Endodermal cell (in vitro differentiated cells): ENCODE measurements at regions not wholly inside any gene's neighbourhood (a gene's known extent, or its start where the extent isn't known, plus 50 kb on each side); places are given as distances from the start of the nearest gene placed in this dataset.
"Not testable (repeated sequence)": the region's sequence is repeated elsewhere in the genome, so short reads cannot be mapped to it uniquely, and the experiment has no call there.

ENCODE experiments used
- DNase-seq: peaks from one replicate; pipeline ENCODE4 v3.0.0-alpha.2; 2017
- H3K27ac ChIP-seq: 2 replicates; pipeline ENCODE4 v1.5.1; 2013; ENCODE audit warnings: mild to moderate bottlenecking, low read depth, low read length, moderate library complexity
- H3K27me3 ChIP-seq: 2 replicates; pipeline ENCODE4 v1.6.1; 2013; ENCODE audit warnings: mild to moderate bottlenecking, low read length, moderate library complexity; ENCODE audit not compliant: insufficient read depth, control insufficient read depth, poor library complexity, severe bottlenecking
- H3K36me3 ChIP-seq: 2 replicates; pipeline ENCODE4 v1.7.0; 2013; ENCODE audit warnings: mild to moderate bottlenecking, low read length, moderate library complexity; ENCODE audit not compliant: control insufficient read depth, insufficient read depth
- H3K4me1 ChIP-seq: one replicate; pipeline ENCODE4 v1.7.0; 2013; ENCODE audit warnings: low read length; ENCODE audit not compliant: control insufficient read depth, insufficient read depth
- H3K4me3 ChIP-seq: 2 replicates; pipeline ENCODE4 v1.5.1; 2013; ENCODE audit warnings: mild to moderate bottlenecking, low read length, moderate library complexity
- H3K9ac ChIP-seq: 2 replicates; pipeline ENCODE4 v1.6.1; 2013; ENCODE audit warnings: mild to moderate bottlenecking, low read length, moderate library complexity; ENCODE audit not compliant: poor library complexity, severe bottlenecking; ENCODE audit errors: extremely low read depth
- H3K9me3 ChIP-seq: 2 replicates; pipeline ENCODE4 v1.6.1; 2013; ENCODE audit warnings: mild to moderate bottlenecking, low read length, moderate library complexity; ENCODE audit not compliant: control insufficient read depth
- H3K27ac Mint-ChIP-seq: 2 replicates; pipeline ENCODE4 v1.8.0; 2020; ENCODE audit warnings: mixed read lengths
- H3K27me3 Mint-ChIP-seq: 2 replicates; pipeline ENCODE4 v1.8.0; 2021; ENCODE audit warnings: mild to moderate bottlenecking, mixed read lengths; ENCODE audit not compliant: insufficient read depth
- H3K36me3 Mint-ChIP-seq: 2 replicates; pipeline ENCODE4 v1.8.0; 2020; ENCODE audit warnings: low read depth, mixed read lengths
- H3K4me1 Mint-ChIP-seq: 2 replicates; pipeline ENCODE4 v1.8.0; 2020; ENCODE audit warnings: mixed read lengths
- H3K4me3 Mint-ChIP-seq: 2 replicates; pipeline ENCODE4 v1.8.0; 2020; ENCODE audit warnings: mild to moderate bottlenecking, moderate library complexity, mixed read lengths
- H3K9me3 Mint-ChIP-seq: 2 replicates; pipeline ENCODE4 v1.8.0; 2020; ENCODE audit warnings: mild to moderate bottlenecking, mixed read lengths
- CTCF ChIP-seq: fragments of 200-600 bp; sonication (generic); conservative IDR thresholded peaks from 2 replicates; pipeline ENCODE4 v1.5.0; 2021; ENCODE audit warnings: antibody characterized with exemption, mild to moderate bottlenecking
- WGBS, 2 experiments: methylation state at CpG; one replicate each; pipeline versions ENCODE4 v1.1.5 to v1.1.7; 2013; ENCODE audit warnings: missing lambda C conversion rate in 2 of 2, mixed read lengths in 1 of 2; ENCODE audit not compliant: insufficient coverage in 1 of 2, insufficient read length in 1 of 2; 5-methylcytosine and 5-hydroxymethylcytosine counted together

GRCh38 chr1:245070836-245071615, 83.8 kb upstream of the KIF26B start:
- peaks cover 9% of the 10 kb centered on the region for H3K4me1 Mint-ChIP-seq

GRCh38 chr1:245067257-245067656, 87.5 kb upstream of the KIF26B start:
- TF ChIP-seq CTCF = no peak
- Mint-ChIP-seq H3K4me3 (no peak overlapping the region), H3K36me3 (peaks cover 18% of the 10 kb centered on the region), H3K27ac (no peak overlapping the region), H3K27me3 (no peaks in the 10 kb centered on the region), H3K4me1 (peaks cover 14% of the 10 kb centered on the region), H3K9me3 (peaks cover 8% of the 10 kb centered on the region)
- no peak for DNase-seq
- Histone ChIP-seq H3K9me3 (peaks cover 9% of the 10 kb centered on the region), H3K4me1 (no peaks in the 10 kb centered on the region), H3K27ac (no peak overlapping the region), H3K27me3 (no peaks in the 10 kb centered on the region), H3K9ac (no peak overlapping the region), H3K36me3 (no peaks in the 10 kb centered on the region), H3K4me3 (no peak overlapping the region)
- WGBS, 2 experiments = 87 to 100% methylated on average over 1 to 4 of the region's 5 CpGs

More at GRCh38 chr1:245070836-245071615, 83.8 kb upstream of the KIF26B start:
- H3K27ac ChIP-seq = no peak overlapping the region
- Mint-ChIP-seq H3K9me3 (peaks cover 15% of the 10 kb centered on the region), H3K27me3 (no peaks in the 10 kb centered on the region), H3K36me3 (peaks cover 22% of the 10 kb centered on the region), H3K4me3 (no peak overlapping the region), H3K27ac (no peak overlapping the region)
- H3K27me3 ChIP-seq = no peaks in the 10 kb centered on the region
- no peaks in the 10 kb centered on the region for H3K4me1 ChIP-seq
- H3K4me3 ChIP-seq = no peak overlapping the region
- H3K9me3 ChIP-seq = peaks cover 16% of the 10 kb centered on the region
- no peak for DNase-seq
- no peak for TF ChIP-seq CTCF
- H3K9ac ChIP-seq = no peak overlapping the region
- no peaks in the 10 kb centered on the region for H3K36me3 ChIP-seq
- WGBS, 2 experiments = 95 to 97% methylated on average over 7 to 10 of the region's 10 CpGs

- Mint-ChIP-seq H3K4me1 (peaks cover 39% of the 10 kb centered on the region), H3K4me3 (no peak overlapping the region), H3K9me3 (no peaks in the 10 kb centered on the region), H3K27me3 (no peaks in the 10 kb centered on the region), H3K36me3 (peaks cover 4% of the 10 kb centered on the region), H3K27ac (no peak overlapping the region)
- no peaks in the 10 kb centered on the region for H3K27me3 ChIP-seq
- no peaks in the 10 kb centered on the region for H3K36me3 ChIP-seq
- 93 to 97% methylated on average over 5 of the region's 5 CpGs for WGBS, 2 experiments
- TF ChIP-seq CTCF = no peak
- DNase-seq = no peak
- no peak overlapping the region for H3K9ac ChIP-seq
- no peak overlapping the region for H3K4me3 ChIP-seq
- H3K4me1 ChIP-seq = no peaks in the 10 kb centered on the region
- H3K27ac ChIP-seq = no peak overlapping the region
- no peaks in the 10 kb centered on the region for H3K9me3 ChIP-seq
Observed at GRCh38 chr1:245062741-245063305, 92.0 kb upstream of the KIF26B start.

GRCh38 chr1:245061808-245062207, 93.0 kb upstream of the KIF26B start:
- 78 to 96% methylated on average over 3 to 4 of the region's 4 CpGs for WGBS, 2 experiments

More at GRCh38 chr1:245061808-245062207, 93.0 kb upstream of the KIF26B start:
- not testable (repeated sequence) for H3K9me3 ChIP-seq, H3K36me3 ChIP-seq, H3K9ac ChIP-seq, H3K36me3 Mint-ChIP-seq, H3K9me3 Mint-ChIP-seq, H3K4me3 ChIP-seq, H3K27me3 ChIP-seq, H3K27me3 Mint-ChIP-seq, H3K4me3 Mint-ChIP-seq, H3K27ac Mint-ChIP-seq, H3K4me1 ChIP-seq, H3K27ac ChIP-seq, DNase-seq
- peaks cover 39% of the 10 kb centered on the region for H3K4me1 Mint-ChIP-seq
